Jurkat, Clone E6-1 (cell line): ENCODE measurements at regions not wholly inside any gene's neighbourhood (a gene's known extent, or its start where the extent isn't known, plus 50 kb on each side); places are given as distances from the start of the nearest gene placed in this dataset.
A peak's percentile ranks its signal among the peaks of the same experiment; 100 is the strongest.

Experiments used
- DNase-seq: peaks from one replicate; pipeline ENCODE4 v3.0.0-alpha.2; 2011; ENCODE audit warnings: low read depth, low spot score
- H3K4me3 ChIP-seq: 2 replicates; pipeline ENCODE4 v1.5.1; 2011; ENCODE audit warnings: mild to moderate bottlenecking, low read length, control low read depth, moderate library complexity

DNA sequence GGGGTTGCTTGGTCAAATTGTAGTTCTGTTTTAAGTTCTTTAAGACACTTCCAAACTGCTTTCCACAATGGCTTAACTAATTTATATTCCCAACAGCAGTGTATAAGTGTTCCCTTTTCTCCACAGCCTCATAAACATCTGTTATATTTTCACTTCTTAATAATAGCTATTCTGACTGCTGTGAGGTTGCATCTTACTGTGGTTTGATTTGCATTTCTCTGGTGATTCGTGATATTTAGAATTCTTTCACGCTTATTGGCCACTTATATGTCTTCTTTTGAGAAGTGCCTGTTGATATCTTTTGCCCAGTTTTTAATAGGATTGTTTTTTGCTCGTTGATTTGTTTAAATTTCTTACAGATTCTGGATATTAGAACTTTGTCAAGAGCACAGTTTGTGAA, 278.6 kb upstream of the ITM2A start:
- DNase-seq: no peak

DNA sequence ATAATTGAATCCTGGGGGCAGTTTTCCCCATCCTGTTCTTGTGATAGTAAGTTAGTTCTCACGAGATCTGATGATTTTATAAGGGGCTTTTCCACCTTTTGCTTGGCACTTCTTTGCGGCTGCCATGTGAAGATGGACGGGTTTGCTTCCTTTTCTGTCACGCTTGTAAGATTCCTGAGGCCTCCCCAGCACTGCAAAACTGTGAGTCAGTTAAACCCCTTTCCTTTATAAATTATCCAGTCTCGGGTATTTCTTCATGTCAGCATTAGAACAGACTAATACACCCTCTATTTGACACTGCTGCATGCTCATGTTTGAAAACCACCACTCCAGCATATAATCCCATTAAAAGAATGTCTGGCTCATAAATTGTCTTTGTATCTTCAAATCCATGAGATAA, 264.4 kb upstream of the ITM2A start:
- no peak overlapping the region for H3K4me3 ChIP-seq
- DNase-seq: no peak

More for the DNA sequence above, 278.6 kb upstream of the ITM2A start:
- no peak overlapping the region for H3K4me3 ChIP-seq

DNA sequence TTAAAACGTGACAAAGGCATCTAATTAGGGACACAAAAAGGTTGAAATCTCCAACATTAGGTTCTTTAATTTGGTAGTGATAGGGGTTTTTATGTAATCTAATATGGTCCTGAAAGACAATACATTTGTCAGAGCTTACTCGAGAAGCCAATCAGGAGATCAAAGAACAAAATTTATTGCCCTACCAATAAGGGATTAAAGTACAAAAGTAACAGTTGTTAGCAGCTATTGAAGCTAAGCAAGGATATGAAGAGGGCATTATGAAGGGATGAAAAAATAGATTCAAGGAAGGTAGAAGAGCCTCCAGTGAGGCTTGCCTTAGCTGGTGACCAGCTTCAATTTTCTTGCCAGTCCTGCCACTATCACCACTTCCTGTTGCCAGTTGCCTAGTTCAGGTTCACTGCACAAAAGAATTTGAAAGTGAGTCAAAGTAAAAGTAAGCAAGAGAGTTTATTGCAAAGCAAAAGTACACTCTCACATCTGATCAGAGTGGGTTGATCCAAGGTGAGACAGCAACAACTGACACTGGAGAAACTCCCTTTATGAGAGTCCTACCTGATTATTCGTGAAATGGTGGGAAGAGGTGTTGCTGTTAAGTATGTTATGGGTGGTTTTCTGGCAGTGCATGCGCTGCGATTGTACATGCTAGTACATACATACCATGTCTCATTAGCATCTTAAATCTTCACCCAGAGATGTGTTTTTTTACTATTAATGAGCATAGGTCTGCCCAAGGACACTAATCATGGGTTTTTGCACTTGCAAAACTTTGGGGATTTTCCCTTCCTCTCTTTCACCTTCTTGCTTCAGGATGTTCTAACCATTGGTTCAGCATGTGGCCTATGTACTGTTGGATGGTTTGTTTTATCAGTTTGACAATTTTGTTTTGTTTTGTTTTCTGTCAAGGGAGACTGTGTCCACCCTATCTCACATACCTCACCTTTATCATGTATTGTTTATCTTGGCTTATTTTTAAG, 263.2 kb upstream of the ITM2A start:
- DNase-seq: no peak

DNA sequence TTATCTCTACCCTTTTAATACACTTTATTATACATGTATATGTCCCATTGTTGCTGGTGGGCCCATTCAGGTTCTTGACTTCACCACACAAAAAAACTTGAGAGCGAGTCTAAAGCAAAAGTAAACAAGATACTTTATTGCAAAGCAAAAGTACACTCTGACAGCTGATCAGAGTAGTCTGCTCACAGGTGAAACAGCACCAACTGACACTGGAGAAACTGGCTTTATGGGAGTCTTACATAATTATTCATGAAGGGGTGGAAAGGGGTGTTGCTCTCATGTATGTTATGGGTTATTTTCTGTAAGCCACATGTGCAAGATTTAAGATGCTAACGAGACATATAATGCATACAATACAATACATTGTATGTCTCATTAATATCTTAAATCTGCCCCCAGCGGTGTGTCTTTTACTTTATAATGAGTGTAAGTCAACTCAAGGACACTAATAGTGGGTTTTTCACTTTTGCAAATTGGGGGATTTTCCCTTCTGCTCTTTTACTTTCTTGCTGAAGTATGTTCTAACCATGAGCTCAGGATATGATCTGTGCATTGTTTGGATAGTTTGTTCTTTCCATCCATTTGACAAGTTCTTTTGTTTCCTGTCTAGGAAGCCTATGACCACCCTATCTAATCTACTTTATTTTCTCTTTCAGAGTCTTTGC, 256.1 kb upstream of the ITM2A start:
- no peak overlapping the region for H3K4me3 ChIP-seq
- DNase-seq: no peak

More for the DNA sequence above, 263.2 kb upstream of the ITM2A start:
- H3K4me3 ChIP-seq: no peak overlapping the region

DNA sequence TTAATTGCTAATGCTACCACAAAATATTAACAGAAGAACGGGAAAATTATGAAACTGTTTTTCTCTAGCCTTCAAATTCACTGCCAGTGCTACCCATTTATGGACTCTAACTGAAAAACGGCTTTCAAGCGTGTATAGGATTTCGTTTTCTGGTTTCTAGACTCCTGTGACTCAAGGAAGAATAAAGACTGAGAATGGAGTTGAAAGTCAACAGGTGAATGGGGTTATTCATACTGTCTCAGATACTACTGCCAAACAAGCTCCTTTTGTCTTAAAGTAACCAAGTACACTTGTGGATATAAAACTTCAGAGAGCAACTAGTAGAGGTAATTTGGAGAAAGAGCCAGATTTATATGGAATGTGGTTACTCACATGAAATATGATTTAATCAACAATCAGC, 251.1 kb upstream of the ITM2A start:
- no peak overlapping the region for H3K4me3 ChIP-seq
- no peak for DNase-seq

DNA sequence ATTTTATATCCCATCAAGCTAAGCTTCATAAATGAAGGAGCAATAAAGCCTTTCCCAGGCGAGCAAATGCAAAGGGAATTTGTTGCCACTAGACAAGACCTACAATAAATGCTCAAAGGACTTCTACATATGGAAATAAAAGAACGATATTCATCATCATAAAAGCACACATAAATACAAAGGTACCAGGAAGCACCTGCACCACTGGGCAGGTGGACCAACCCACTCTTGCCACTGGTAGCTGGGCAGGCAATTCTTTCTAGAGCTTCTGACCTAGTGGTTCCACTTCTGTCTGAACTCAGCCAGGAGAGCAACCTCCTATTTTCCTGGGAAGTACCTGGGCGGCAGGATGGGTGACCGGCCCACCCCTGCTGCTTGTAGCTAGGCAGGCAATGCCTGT, 237.2 kb upstream of the ITM2A start:
- DNase-seq: no peak
- no peak overlapping the region for H3K4me3 ChIP-seq

DNA sequence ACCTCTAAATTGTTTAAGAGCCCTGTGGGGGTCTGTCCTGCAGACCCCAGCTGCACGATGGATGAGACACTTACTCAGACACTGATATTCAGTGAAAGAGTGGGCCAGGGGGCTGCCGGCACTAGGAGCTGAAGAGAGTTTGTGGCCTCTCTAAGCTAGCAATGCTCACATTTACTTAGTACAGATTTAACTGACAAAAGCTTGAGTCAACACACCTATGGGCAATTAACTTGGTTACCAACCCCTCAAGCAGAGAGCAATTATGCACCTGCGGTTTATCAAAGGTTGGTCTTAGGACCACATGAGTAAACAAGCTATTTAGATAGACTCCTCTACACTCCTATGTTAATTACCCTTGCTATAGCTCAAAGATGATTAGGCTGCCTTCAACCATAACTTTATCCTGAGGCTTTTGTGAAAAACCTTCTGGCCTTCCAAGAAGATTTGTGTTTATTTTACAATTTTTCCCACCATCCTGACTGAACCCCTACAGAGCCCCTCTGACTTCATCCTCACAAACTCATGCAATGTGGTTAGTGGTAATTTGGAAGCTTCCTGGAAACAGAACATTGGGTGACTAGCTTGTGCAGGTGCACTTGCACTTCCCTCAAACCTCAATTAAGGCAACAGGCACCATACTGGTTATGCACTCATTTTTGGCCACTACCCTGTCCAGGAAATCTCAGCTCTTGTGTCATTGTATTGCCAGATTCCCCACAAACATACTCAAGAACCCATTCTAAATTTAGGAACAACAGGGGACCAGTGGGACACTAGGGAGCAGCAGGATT, 234.4 kb upstream of the ITM2A start:
- DNase-seq: peak; percentile 38
- no peak overlapping the region for H3K4me3 ChIP-seq

DNA sequence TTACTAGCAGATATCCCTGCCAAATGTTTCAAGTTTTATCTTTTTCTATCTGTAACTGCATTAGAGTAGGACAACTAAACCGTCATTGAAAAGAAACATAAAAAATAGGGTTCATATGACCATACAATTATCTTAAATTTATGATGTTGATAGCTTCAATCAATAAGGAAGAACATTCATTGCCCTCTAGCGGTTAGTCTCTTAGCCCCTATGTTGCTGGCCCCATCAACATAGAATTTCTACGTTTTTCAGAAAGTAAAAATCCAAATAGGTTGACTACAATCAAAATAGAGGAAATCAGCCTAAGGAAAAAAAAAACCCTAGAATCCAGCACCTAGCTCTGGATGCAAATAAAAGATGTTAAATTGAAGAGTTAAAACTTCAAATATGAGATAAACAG, 225.1 kb upstream of the ITM2A start:
- no peak overlapping the region for H3K4me3 ChIP-seq
- DNase-seq: no peak

DNA sequence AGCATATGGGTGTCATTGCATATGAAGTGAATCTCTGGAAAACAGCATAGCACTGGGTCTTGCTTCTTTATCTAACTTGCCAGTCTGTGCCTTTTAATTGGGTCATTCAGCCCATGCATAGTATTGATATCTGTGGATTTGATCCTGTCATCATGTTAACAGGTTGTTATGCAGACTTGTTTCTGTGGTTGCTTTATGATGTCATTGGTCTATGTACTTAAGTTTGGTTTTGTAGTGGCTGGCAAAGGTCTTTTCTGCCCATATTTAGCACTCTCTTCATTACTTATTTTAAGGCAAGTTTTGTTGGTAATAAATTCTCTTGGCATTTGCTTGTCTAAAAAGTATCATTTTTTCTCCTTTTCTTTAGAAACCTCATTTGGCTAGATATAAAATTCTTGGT, 221.1 kb upstream of the ITM2A start:
- no peak overlapping the region for H3K4me3 ChIP-seq
- DNase-seq: no peak

DNA sequence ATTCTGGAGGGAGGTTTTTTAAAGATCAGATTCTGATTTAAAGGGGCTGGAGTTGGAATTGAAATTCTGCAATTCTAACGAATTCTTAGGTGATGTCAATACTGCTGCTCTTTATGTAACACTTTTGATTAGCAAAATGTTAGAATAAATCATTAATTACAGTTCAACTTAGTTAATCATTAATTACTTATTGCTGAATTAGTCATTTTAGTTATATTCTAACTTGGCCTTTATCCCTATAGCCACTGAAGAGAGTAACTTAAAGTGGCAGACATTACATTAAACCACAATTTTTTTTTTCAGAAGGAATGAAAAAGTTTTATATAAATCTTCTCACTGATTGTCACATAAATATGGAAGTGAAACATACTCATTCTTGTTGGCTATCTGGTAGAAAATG, 206.6 kb upstream of the ITM2A start:
- no peak overlapping the region for H3K4me3 ChIP-seq
- no peak for DNase-seq

DNA sequence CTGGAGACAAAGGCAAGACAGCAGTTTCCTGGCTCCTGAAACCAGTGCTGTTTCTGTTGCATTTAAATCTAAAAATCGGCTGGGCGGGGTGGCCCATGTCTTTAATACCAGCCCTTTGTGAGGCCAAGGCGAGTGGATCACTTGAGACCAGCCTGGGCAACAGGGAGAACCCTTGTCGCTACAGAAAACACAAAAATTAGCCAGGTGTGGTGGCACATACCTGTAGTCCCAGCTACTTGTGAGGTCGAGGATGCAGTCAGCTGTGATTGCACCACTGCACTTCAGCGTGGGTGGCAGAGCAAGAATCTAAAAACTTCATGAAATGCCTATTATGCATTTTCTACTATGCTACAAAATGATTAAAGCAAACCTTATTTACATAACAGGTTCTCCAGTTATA, 205.4 kb upstream of the ITM2A start:
- H3K4me3 ChIP-seq: no peak overlapping the region
- no peak for DNase-seq

DNA sequence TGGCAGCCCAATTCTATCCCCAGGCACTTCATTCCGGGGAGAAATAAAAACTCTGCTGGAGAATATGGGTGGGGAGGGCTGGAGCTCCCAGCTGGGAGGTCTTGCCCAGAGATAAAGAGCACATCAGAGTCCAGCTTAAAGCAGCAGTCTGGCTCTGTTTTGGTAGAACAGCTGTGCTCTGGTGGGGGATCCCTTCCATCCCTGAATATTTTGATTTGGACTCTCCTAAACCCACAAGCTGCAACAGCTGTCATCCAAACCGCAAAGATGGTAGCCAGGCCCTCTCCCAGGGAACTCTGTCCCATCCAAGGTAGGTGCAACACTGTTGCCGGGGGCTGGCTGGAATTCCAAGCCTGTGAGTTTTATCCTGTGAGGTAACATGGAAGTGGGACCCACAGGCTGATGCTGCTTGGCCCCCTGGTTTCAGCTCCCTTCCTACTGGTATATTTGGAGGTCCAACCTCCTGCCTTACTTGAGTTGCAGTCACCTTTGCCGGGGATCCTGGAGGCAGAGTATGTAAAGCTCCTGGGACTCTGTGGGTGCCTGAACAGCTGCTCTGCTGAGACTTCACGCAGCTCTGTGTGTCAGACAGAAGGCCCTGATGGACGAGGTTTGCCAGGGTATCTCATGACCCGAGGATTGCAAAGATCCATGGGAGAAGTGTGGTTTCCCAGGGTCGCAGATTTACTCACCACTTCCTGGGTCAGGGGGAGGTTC, 203.5 kb upstream of the ITM2A start:
- no peak overlapping the region for H3K4me3 ChIP-seq
- DNase-seq: no peak

DNA sequence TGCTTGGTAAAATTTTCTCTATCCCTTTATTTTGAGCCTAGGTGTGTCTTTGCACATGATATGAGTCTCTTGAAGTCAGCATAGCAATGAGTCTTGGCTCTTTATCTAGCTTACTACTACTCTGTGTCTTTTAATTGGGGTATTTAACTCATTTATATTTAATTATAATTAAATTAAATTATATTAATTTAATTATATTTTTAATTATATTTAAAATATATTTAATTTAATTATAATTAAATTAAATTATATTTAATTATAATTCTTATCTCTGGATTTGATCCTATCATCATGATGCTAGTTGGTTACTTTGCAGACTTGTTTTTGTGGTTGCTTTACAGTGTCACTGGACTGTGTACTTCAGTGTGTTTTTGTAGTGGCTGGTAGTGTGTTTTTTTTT, 201.2 kb upstream of the ITM2A start:
- H3K4me3 ChIP-seq: no peak overlapping the region
- DNase-seq: no peak

DNA sequence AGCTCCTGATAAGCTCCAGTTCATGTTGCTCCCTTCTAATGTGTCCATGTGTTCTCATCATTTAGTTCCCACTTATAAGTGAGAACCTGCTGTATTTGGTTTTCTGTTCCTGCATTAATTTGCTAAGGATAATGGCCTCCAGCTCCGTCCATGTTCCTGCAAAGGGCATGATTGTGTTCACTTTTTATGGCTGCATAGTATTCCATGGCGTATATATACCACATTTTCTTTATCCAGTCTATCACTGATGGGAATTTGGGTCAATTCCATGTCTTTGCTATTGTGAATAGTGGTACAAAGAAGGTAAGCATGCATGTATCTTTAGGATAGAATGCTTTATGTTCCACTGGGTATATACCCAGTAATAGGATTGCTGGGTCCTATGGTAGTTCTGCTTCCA, 197.2 kb upstream of the ITM2A start:
- H3K4me3 ChIP-seq: no peak overlapping the region
- no peak for DNase-seq

DNA sequence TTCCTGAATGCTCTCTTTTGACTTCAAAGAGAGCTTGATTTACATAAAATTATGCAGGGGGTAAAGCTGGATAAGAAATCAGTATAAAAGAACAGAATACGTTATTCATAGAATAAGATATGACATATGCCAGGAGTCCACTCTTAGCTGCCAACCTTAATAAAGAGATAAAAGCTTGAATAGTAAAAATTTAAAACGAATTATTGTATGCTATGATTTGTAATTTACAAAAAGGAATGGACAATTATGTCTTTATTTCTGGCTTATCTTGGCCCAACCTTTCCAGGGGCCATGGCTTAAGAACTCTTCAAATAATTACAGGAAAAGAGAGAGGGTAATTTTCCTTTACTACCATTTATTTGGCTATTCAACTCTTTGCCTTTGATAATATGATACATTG, 192.2 kb upstream of the ITM2A start:
- no peak for DNase-seq
- no peak overlapping the region for H3K4me3 ChIP-seq

DNA sequence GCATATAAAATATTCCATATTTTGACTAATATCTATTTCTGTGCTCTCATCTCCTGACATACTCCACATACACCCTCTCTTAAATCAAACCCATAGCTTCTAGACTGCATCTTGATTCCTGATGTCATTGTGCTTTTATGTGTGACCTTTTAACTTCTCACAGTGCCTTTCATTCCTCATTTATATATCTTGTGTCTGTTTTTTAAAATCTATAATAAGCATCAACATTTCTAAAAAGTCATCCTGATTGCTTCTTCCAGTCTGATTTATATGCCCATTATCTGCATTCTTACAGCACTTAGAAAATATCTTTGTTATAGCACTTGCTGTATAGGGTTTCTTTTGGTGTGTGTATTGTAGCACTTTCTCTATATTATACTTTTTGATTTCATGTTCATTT, 190.1 kb upstream of the ITM2A start:
- no peak for DNase-seq

DNA sequence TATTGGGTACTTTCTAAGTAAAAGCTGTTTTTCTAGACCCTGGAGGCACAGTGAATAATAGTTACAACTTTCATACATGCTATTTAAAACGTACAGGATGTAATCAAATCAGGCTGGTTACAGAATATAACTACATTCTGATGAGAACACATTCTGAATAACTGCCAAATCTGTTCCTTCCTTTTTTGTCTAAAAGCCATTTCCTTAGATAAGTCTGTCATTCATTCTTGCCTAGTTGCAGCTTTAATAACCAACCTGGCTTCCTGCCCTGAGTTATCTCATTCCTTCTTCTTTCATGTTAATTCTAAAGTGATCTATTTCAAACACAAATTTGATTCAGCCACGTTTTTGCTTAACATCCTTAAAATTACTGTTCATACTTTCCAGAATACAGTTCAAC, 189.7 kb upstream of the ITM2A start:
- no peak overlapping the region for H3K4me3 ChIP-seq
- DNase-seq: peak; percentile 28

More for the DNA sequence above, 190.1 kb upstream of the ITM2A start:
- no peak overlapping the region for H3K4me3 ChIP-seq

DNA sequence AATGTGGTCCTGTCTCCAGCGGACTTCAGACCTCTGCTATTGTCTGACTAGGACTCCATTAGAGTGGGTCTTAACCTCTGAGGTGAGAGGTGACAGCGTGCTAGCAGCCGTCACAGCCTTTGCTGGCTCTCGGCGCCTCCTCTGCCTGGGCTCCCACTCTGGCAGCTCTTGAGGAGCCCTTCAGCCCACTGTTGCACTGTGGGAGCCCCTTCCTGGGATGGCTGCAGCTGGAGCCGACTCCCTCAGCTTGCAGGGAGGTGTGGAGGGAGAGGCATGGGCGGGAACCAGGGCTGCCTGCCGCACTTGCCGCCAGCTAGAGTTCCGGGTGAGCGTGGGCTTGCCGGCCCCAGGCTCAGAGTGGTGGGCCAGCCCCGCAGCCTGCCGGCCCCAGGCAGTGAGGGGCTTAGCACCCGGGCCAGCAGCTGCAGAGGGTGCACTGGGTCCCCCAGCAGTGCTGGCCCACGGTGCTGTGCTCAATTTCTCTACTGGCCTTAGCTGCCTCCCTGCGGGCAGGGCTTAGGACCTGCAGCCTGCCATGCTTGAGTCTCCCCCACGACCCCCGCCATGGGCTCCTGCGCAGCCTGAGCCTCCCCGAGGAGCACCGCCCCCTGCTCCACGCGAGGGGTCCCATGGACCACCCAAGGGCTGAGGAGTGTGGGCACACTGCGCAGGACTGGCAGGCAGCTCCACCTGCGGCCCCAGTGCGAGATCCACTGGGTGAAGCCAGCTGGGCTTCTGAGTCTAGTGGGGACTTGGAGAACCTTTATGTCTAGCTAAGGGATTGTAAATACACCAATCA, 163.4 kb upstream of the ITM2A start:
- no peak for DNase-seq
- no peak overlapping the region for H3K4me3 ChIP-seq
